WTC11 (cell line): ENCODE measurements at regions not wholly inside any gene's neighbourhood (a gene's known extent, or its start where the extent isn't known, plus 50 kb on each side); places are given as distances from the start of the nearest gene placed in this dataset.

Source experiments
- ATF2 ChIP-seq: sonication (generic); formaldehyde crosslinking; IDR thresholded peaks from 2 replicates; pipeline ENCODE4 v1.8.1; 2022; ENCODE audit warnings: low read depth, missing genetic modification reagents, borderline replicate concordance
- CBFB ChIP-seq: sonication (generic); formaldehyde crosslinking; IDR thresholded peaks from 2 replicates; pipeline ENCODE4 v1.8.1; 2022; ENCODE audit warnings: mild to moderate bottlenecking, low read depth, missing genetic modification reagents
- CTCF ChIP-seq: fragments of 200-600 bp; IDR thresholded peaks from 2 replicates; pipeline ENCODE4 v1.8.0; 2022; ENCODE audit warnings: antibody characterized with exemption
- E2F1 ChIP-seq: sonication (generic); formaldehyde crosslinking; IDR thresholded peaks from 2 replicates; pipeline ENCODE4 v1.8.0; 2022; ENCODE audit warnings: mild to moderate bottlenecking, missing genetic modification reagents
- E2F4 ChIP-seq: sonication (generic); formaldehyde crosslinking; IDR thresholded peaks from 2 replicates; pipeline ENCODE4 v1.8.1; 2022; ENCODE audit warnings: low read depth, mild to moderate bottlenecking, moderate library complexity, missing genetic modification reagents, borderline replicate concordance
- ETV6 ChIP-seq: sonication (generic); formaldehyde crosslinking; IDR thresholded peaks from 2 replicates; pipeline ENCODE4 v1.8.1; 2022; ENCODE audit warnings: mild to moderate bottlenecking, missing genetic modification reagents
- MAX ChIP-seq: sonication (generic); formaldehyde crosslinking; IDR thresholded peaks from 2 replicates; pipeline ENCODE4 v1.8.0; 2022; ENCODE audit warnings: mild to moderate bottlenecking, missing genetic modification reagents
- NFYB ChIP-seq: sonication (generic); formaldehyde crosslinking; conservative IDR thresholded peaks from 2 replicates; pipeline ENCODE4 v1.8.0; 2022; ENCODE audit warnings: low read depth, missing genetic modification reagents
- NR1H2 ChIP-seq: sonication (generic); formaldehyde crosslinking; IDR thresholded peaks from 2 replicates; pipeline ENCODE4 v1.9.0; 2021; ENCODE audit warnings: mild to moderate bottlenecking, moderate library complexity, missing genetic modification reagents
- RELA ChIP-seq: sonication (generic); formaldehyde crosslinking; IDR thresholded peaks from 2 replicates; pipeline ENCODE4 v1.8.1; 2022; ENCODE audit warnings: missing genetic modification reagents, mild to moderate bottlenecking, borderline replicate concordance
- TEAD1 ChIP-seq: sonication (generic); formaldehyde crosslinking; IDR thresholded peaks from 2 replicates; pipeline ENCODE4 v1.8.0; 2022; ENCODE audit warnings: mild to moderate bottlenecking, missing genetic modification reagents
- USF2 ChIP-seq: sonication (generic); formaldehyde crosslinking; IDR thresholded peaks from 2 replicates; pipeline ENCODE4 v1.8.1; 2023; ENCODE audit warnings: mild to moderate bottlenecking, missing genetic modification reagents, moderate library complexity
- ZNF425 ChIP-seq: fragments of 250-450 bp; sonication (Bioruptor Pico); conservative IDR thresholded peaks from 2 replicates; pipeline ENCODE4 v1.9.0; 2021; ENCODE audit warnings: mild to moderate bottlenecking
- ZNF512 ChIP-seq: sonication (generic); formaldehyde crosslinking; IDR thresholded peaks from 2 replicates; pipeline ENCODE4 v1.8.1; 2022; ENCODE audit warnings: missing genetic modification reagents, borderline replicate concordance

GRCh38 chr20:22689266-22689665 is 104.9 kb upstream of the FOXA2 start:
- TF ChIP-seq ATF2 (no peak), MAX (CRISPR knock-in tag) (no peak), CTCF (no peak), ZNF425 (CRISPR knock-in tag) (no peak), TEAD1 (no peak), ZNF512 (CRISPR knock-in tag) (no peak), NFYB (no peak), E2F4 (no peak), E2F1 (no peak), CBFB (CRISPR knock-in tag) (no peak), USF2 (CRISPR knock-in tag) (no peak), RELA (CRISPR knock-in tag) (no peak), ETV6 (CRISPR knock-in tag) (no peak), NR1H2 (no peak)
